T-cell (primary cell): ENCODE measurements at regions not wholly inside any gene's neighbourhood (a gene's known extent, or its start where the extent isn't known, plus 50 kb on each side); places are given as distances from the start of the nearest gene placed in this dataset.
"Not testable (repeated sequence)": the region's sequence is repeated elsewhere in the genome, so short reads cannot be mapped to it uniquely, and the experiment has no call there.

Experiments used
- ATAC-seq, 4 experiments: fragments of 200-7000 bp in 3 of 4; fragments of 150-1000 bp in 1 of 4; cut with Tn5 transposase; replicated peaks in 1 of 4; 1 replicate in 3 of 4; 2 replicates in 1 of 4; pipeline ENCODE4 v1.10.0; 2021; ENCODE audit warnings: moderate library complexity in 3 of 4, mild to moderate bottlenecking in 2 of 4, moderate number of reproducible peaks in 1 of 4
- CTCF ChIA-PET, 2 donors: fragments of 300-600 bp; sonication (Branson Sonifier 250); formaldehyde crosslinking; loops; one replicate each; lab custom pipeline; 2022; ENCODE audit warnings: antibody characterized with exemption in 2 of 2; lab: Charles Lee
- POLR2A ChIA-PET, 2 donors: fragments of 300-600 bp; sonication (Branson Sonifier 250); formaldehyde crosslinking; loops; one replicate each; lab custom pipeline; 2022; ENCODE audit warnings: antibody characterized with exemption in 2 of 2; lab: Charles Lee
- DNase-seq, 35 experiments: peaks; one replicate each; pipeline versions ENCODE4 v3.0.0 to v3.0.0-alpha.2; 2013 to 2023
- H3K27ac ChIP-seq: one replicate; pipeline ENCODE4 v1.5.1; 2013; ENCODE audit warnings: low read length
- H3K27me3 ChIP-seq, 2 experiments: replicated peaks in 1 of 2; 1 replicate in 1 of 2; 2 replicates in 1 of 2; pipeline versions ENCODE4 v1.6.1 to v1.7.0; 2013; ENCODE audit warnings: low read length in 1 of 2, mixed read lengths in 1 of 2; ENCODE audit not compliant: control insufficient read depth in 2 of 2, insufficient read depth in 2 of 2; ENCODE audit errors: extremely low read depth in 1 of 2
- H3K36me3 ChIP-seq, 2 donors: 1 replicate in 1 of 2; 2 replicates in 1 of 2; pipeline versions ENCODE4 v1.6.1 to v1.7.0; 2013; ENCODE audit warnings: low read length in 1 of 2; ENCODE audit not compliant: control insufficient read depth in 2 of 2, insufficient read depth in 1 of 2; ENCODE audit errors: extremely low read depth in 1 of 2
- H3K4me1 ChIP-seq, 2 experiments: 1 replicate in 1 of 2; 2 replicates in 1 of 2; pipeline versions ENCODE4 v1.6.1 to v1.7.0; 2013; ENCODE audit warnings: low read length in 2 of 2, mixed read lengths in 1 of 2; ENCODE audit not compliant: insufficient read depth in 2 of 2, control insufficient read depth in 1 of 2; ENCODE audit errors: extremely low read depth in 1 of 2
- H3K4me3 ChIP-seq, 2 donors: 1 replicate in 1 of 2; 2 replicates in 1 of 2; pipeline versions ENCODE4 v1.5.1 to v1.7.0; 2013; ENCODE audit warnings: mild to moderate bottlenecking in 2 of 2, low read length in 1 of 2, moderate library complexity in 1 of 2; ENCODE audit not compliant: control insufficient read depth in 1 of 2; ENCODE audit errors: extremely low read depth in 1 of 2
- H3K9me3 ChIP-seq: 2 replicates; pipeline ENCODE4 v1.7.0; 2013
- H3K27ac Mint-ChIP-seq, 2 donors: one replicate each; pipeline ENCODE4 v1.8.0; 2020 to 2021; ENCODE audit warnings: mild to moderate bottlenecking in 2 of 2, mixed read lengths in 2 of 2
- H3K27me3 Mint-ChIP-seq, 2 donors: one replicate each; pipeline ENCODE4 v1.8.0; 2021 to 2022; ENCODE audit warnings: mixed read lengths in 2 of 2
- H3K36me3 Mint-ChIP-seq: one replicate; pipeline ENCODE4 v1.8.0; 2021; ENCODE audit warnings: mixed read lengths
- H3K4me1 Mint-ChIP-seq, 3 donors: one replicate each; pipeline ENCODE4 v1.8.0; 2020 to 2022; ENCODE audit warnings: mixed read lengths in 3 of 3, mild to moderate bottlenecking in 1 of 3
- H3K4me3 Mint-ChIP-seq, 3 donors: one replicate each; pipeline ENCODE4 v1.8.0; 2020 to 2022; ENCODE audit warnings: mild to moderate bottlenecking in 3 of 3, mixed read lengths in 3 of 3, moderate library complexity in 3 of 3
- H3K9me3 Mint-ChIP-seq, 3 donors: one replicate each; pipeline ENCODE4 v1.8.0; 2020 to 2022; ENCODE audit warnings: mixed read lengths in 3 of 3
- WGBS: methylation state at CpG from one replicate; pipeline ENCODE4 v1.1.5; 2013; ENCODE audit warnings: missing lambda C conversion rate; ENCODE audit not compliant: insufficient coverage; 5-methylcytosine and 5-hydroxymethylcytosine counted together

DNA sequence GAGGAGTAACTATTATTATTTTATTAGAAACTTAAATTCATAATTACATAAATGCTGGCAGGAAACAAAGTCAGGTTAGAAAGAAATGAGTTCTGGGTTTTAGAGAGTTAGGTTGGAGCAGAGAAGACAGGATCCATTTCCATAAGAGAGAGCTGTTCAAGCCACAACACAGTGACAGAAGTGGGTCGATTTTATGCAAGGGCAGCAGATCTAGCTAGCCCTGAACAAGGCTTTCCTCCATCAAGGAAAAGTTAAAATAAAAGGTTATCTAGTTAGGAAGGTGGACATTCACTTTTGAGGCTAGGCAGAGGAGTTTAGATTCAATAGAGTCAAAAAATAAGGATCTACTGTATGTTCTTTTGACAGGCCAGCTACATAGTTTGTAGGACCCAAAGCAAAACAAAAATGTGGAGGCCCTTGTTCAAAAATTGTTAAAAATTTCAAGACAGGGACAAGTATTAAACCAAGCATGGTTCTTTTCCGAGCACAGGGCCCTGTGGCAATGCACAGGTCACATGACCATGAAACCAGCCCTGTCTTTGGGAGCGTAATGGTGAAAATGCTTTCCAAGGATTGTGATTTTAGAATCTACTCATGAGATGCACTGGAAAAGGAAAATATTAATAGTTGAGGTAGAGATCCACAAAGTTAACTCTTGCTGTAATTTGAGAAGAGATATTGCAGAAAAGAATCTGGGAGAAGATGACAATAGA lies 91.2 kb upstream of the CREB1 start:
- Histone ChIP-seq H3K9me3 (no peaks in the 10 kb centered on the region), H3K27me3 (no peaks in the 10 kb centered on the region), H3K4me3 (no peak overlapping the region), H3K4me1 (no peaks in the 10 kb centered on the region), H3K27ac (no peak overlapping the region), H3K36me3 (no peaks in the 10 kb centered on the region)
- no peaks in the 10 kb centered on the region for H3K9me3 Mint-ChIP-seq
- WGBS = 80% methylated on average over 2 of the region's 3 CpGs
- H3K27me3 Mint-ChIP-seq = no peaks in the 10 kb centered on the region
- POLR2A ChIA-PET = no interaction called here
- CTCF ChIA-PET = no interaction called here
- H3K36me3 Mint-ChIP-seq = peaks cover 2% of the 10 kb centered on the region
- no peak overlapping the region for H3K4me3 Mint-ChIP-seq
- no peak overlapping the region for H3K27ac Mint-ChIP-seq
- H3K4me1 Mint-ChIP-seq = no peaks in the 10 kb centered on the region
- ATAC-seq = no peak
- no peak for DNase-seq

DNA sequence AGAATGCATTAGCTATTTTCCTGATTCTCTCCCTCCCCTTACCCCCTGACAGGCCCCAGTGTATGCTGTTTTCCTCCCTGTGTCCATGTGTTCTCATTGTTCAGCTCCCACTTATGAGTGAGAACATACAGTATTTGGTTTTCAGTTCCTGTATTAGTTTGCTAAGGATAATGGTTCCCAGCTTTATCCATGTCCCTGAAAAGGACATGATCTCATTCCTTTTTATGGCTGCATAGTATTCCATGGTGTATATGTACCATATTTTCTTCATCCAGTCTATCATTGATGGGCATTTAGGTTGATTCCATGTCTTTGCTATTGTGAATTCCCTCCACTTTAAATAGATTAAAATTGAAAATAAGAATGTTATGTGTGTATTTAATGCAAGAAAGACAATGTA lies 89.9 kb upstream of the CREB1 start:
- H3K27me3 ChIP-seq, H3K36me3 Mint-ChIP-seq, H3K4me3 ChIP-seq, H3K9me3 Mint-ChIP-seq, DNase-seq, H3K27me3 Mint-ChIP-seq, H3K4me1 ChIP-seq, POLR2A ChIA-PET, H3K27ac ChIP-seq, H3K9me3 ChIP-seq, H3K36me3 ChIP-seq, CTCF ChIA-PET, H3K4me1 Mint-ChIP-seq, H3K4me3 Mint-ChIP-seq, ATAC-seq, H3K27ac Mint-ChIP-seq: not testable (repeated sequence)

DNA sequence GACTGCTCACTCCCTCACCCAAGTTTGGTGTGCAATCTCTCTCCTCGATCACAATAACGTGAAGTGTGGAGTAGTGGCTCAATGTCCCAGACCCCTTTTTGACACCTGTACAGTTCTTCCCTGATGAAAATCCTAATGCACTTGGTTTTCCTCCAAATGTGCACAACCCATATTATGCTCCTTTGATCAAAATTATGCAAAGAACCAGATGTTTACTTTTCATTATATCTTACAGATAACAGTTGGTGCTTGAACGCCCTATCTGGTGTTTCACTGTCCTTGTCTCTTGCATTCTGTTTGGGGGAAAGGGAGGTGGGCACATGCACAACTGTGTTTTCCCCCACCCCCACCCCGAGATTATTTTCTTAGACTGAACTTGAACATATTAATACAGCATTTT lies 85.0 kb upstream of the CREB1 start:
- ChIA-PET POLR2A (no interaction called here), CTCF (no interaction called here)
- WGBS = 92% methylated on average over 2 of the region's 4 CpGs
- no peaks in the 10 kb centered on the region for H3K9me3 Mint-ChIP-seq
- peaks cover 0 to 1% of the 10 kb centered on the region in 2 donors for H3K27me3 Mint-ChIP-seq
- Histone ChIP-seq H3K9me3 (no peaks in the 10 kb centered on the region), H3K4me1 (no peaks in the 10 kb centered on the region), H3K27ac (no peak overlapping the region), H3K27me3 (no peaks in the 10 kb centered on the region), H3K36me3 (no peaks in the 10 kb centered on the region), H3K4me3 (no peak overlapping the region)
- H3K36me3 Mint-ChIP-seq = peaks cover 2% of the 10 kb centered on the region
- no peak overlapping the region for H3K4me3 Mint-ChIP-seq
- H3K27ac Mint-ChIP-seq = no peak overlapping the region
- H3K4me1 Mint-ChIP-seq = no peaks in the 10 kb centered on the region
- ATAC-seq (no peak), DNase-seq (no peak)

DNA sequence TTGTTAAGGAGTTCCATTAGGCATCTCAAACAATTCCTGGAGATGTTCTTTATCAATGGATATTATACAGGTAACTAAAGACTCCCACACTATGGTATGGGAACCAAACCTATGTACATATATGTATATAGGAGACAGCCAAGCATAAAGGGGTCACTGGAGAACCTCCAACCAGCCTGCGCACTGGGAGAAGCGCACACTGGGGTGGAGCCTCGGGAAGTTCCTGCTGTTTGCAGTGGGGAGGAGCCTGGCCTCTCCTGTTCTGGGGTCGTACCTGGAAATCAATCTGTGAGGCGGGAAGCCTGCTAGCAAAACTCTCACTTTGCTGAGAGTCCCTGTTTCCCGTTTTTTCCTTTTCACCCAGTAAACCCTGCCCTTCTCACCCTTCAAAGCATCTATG lies 83.1 kb upstream of the CREB1 start:
- ATAC-seq = no peak
- Mint-ChIP-seq H3K36me3 (peaks cover 2% of the 10 kb centered on the region), H3K4me1 (no peaks in the 10 kb centered on the region), H3K4me3 (no peak overlapping the region), H3K27me3 (peaks cover 0 to 1% of the 10 kb centered on the region in 2 donors), H3K27ac (no peak overlapping the region), H3K9me3 (no peaks in the 10 kb centered on the region)
- Histone ChIP-seq H3K27me3 (no peaks in the 10 kb centered on the region), H3K4me3 (no peak overlapping the region), H3K36me3 (no peaks in the 10 kb centered on the region), H3K4me1 (no peaks in the 10 kb centered on the region), H3K27ac (no peak overlapping the region), H3K9me3 (no peaks in the 10 kb centered on the region)
- 66% methylated on average over 3 of the region's 6 CpGs for WGBS
- ChIA-PET CTCF (no interaction called here), POLR2A (no interaction called here)
- DNase-seq = no peak

DNA sequence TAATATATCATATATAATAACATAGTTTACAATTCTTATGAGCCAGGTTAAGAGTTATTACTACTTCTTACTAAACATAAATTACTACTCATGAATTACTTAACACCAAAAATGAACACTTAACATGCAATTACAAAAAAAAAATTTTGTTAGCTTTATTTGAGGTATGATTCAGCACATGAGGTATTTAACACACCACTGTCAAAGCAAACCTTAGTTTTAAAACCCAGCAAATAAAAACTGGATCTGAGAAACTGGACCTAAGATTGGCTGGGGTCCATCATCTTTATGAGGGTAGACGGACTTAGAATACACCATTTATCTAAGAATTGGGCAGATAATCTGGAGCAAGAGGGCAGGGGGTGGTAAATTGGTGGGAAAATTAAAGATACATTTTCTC lies 81.8 kb upstream of the CREB1 start:
- H3K27ac Mint-ChIP-seq = no peak overlapping the region
- POLR2A ChIA-PET = interaction anchor here in 1 of 2 donors (0.6 kb wide), 1 partner anchor 9 kb away, joined by 6 read pairs; no protein-coding TSS in a partner anchor
- WGBS = no CpG with 5 or more reads among the region's 1 CpG
- no peak for DNase-seq
- H3K9me3 Mint-ChIP-seq = no peaks in the 10 kb centered on the region
- H3K4me1 Mint-ChIP-seq = no peaks in the 10 kb centered on the region
- no peak overlapping the region for H3K4me3 Mint-ChIP-seq
- no peak overlapping the region for H3K4me3 ChIP-seq
- ATAC-seq = no peak
- no peaks in the 10 kb centered on the region for H3K9me3 ChIP-seq
- H3K4me1 ChIP-seq = no peaks in the 10 kb centered on the region
- no peaks in the 10 kb centered on the region for H3K36me3 ChIP-seq
- no peaks in the 10 kb centered on the region for H3K36me3 Mint-ChIP-seq
- CTCF ChIA-PET = no interaction called here
- no peak overlapping the region for H3K27ac ChIP-seq
- peaks cover 0 to 1% of the 10 kb centered on the region in 2 donors for H3K27me3 Mint-ChIP-seq
- no peaks in the 10 kb centered on the region for H3K27me3 ChIP-seq

DNA sequence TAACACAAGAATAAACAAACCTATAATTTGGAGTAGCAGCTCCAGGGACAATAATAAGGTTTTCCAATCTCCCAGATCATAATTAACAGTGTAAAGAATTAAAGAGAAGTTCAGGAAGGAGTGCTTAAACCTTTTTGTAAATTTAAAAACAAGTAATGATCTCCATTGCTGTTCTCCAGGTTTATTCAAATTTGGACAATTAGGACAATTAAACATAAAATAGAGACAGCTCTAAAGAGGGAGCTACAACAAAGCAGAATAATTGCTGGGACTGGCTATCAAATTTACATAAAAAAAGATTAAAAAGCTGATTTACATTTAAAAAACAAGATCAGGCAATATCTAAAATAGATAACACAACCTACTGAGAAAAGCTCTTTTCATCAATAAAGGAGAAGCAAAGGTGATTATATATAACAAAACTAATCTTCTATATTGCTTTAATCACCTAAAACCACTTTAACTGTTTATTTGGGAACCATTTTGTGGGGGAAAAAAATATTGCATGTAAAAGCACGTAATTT lies 80.1 kb upstream of the CREB1 start:
- H3K36me3 Mint-ChIP-seq = no peaks in the 10 kb centered on the region
- H3K4me3 ChIP-seq = no peak overlapping the region
- ATAC-seq (no peak), DNase-seq (no peak)
- no peak overlapping the region for H3K27ac Mint-ChIP-seq
- no peaks in the 10 kb centered on the region for H3K4me1 ChIP-seq
- CTCF ChIA-PET = interaction anchor here (0.7 kb wide), 2 partner anchors 108 to 480 kb away, joined by 3 read pairs; no protein-coding TSS in a partner anchor
- H3K4me3 Mint-ChIP-seq = no peak overlapping the region
- H3K9me3 ChIP-seq = no peaks in the 10 kb centered on the region
- POLR2A ChIA-PET = interaction anchor here in 1 of 2 donors (0.6 kb wide), 1 partner anchor 973 kb away, joined by 3 read pairs; no protein-coding TSS in a partner anchor
- H3K27me3 ChIP-seq = no peaks in the 10 kb centered on the region
- H3K36me3 ChIP-seq = no peaks in the 10 kb centered on the region
- H3K4me1 Mint-ChIP-seq = no peaks in the 10 kb centered on the region
- WGBS = no CpG with 5 or more reads among the region's 1 CpG
- peaks cover 0 to 1% of the 10 kb centered on the region in 2 donors for H3K27me3 Mint-ChIP-seq
- H3K9me3 Mint-ChIP-seq = no peaks in the 10 kb centered on the region
- no peak overlapping the region for H3K27ac ChIP-seq
